MCF 10A (cell line): ENCODE measurements at regions not wholly inside any gene's neighbourhood (a gene's known extent, or its start where the extent isn't known, plus 50 kb on each side); places are given as distances from the start of the nearest gene placed in this dataset.

ENCODE experiments used
- BruUV-seq: library from RNA; stranded (reverse); fragments of 400-500 nt; replicated peaks from 2 replicates; lab custom pipeline; 2021; lab: Mats Ljungman, UMichigan
- CTCF ChIA-PET: fragments of 300-600 bp; sonication (Branson Sonifier 250); formaldehyde crosslinking; extraction: SDS; loops from one replicate; lab custom pipeline; 2021; ENCODE audit warnings: antibody characterized with exemption, inconsistent platforms; lab: Yijun Ruan, JAX
- POLR2A ChIA-PET: fragments of 300-600, 350-650 bp; sonication (Branson Sonifier 250); formaldehyde crosslinking; extraction: SDS; loops from one replicate; lab custom pipeline; 2020; ENCODE audit warnings: antibody characterized with exemption, inconsistent platforms; lab: Yijun Ruan, JAX
- DNase-seq: peaks from one replicate; pipeline ENCODE4 v3.0.0-alpha.2; 2018; ENCODE audit not compliant: unreplicated experiment
- H3K27ac Mint-ChIP-seq: one replicate; pipeline ENCODE4 v1.8.0; 2022; ENCODE audit warnings: mild to moderate bottlenecking, low read depth, mixed read lengths; ENCODE audit not compliant: unreplicated experiment
- H3K27me3 Mint-ChIP-seq: one replicate; pipeline ENCODE4 v1.8.0; 2022; ENCODE audit warnings: mixed read lengths; ENCODE audit not compliant: insufficient read depth, unreplicated experiment
- H3K36me3 Mint-ChIP-seq: one replicate; pipeline ENCODE4 v1.8.0; 2022; ENCODE audit warnings: mild to moderate bottlenecking, moderate library complexity, mixed read lengths; ENCODE audit not compliant: insufficient read depth, unreplicated experiment
- H3K4me1 Mint-ChIP-seq: one replicate; pipeline ENCODE4 v1.8.0; 2022; ENCODE audit warnings: mixed read lengths; ENCODE audit not compliant: insufficient read depth, unreplicated experiment
- H3K4me3 Mint-ChIP-seq: one replicate; pipeline ENCODE4 v1.8.0; 2022; ENCODE audit warnings: mild to moderate bottlenecking, moderate library complexity, mixed read lengths; ENCODE audit not compliant: unreplicated experiment
- H3K9me3 Mint-ChIP-seq: one replicate; pipeline ENCODE4 v1.8.0; 2022; ENCODE audit warnings: mixed read lengths; ENCODE audit not compliant: unreplicated experiment
- intact Hi-C: fragments of 100-400 bp; cut with micrococcal nuclease; formaldehyde crosslinking; loops from 2 replicates; pipeline ENCODE4 v1.14.1; 2022
- TF ChIP-seq, protein P1 (sequence below): fragments of 200-600 bp; IDR thresholded peaks from one replicate; pipeline ENCODE4 v1.8.0; 2022; ENCODE audit warnings: antibody characterized with exemption, mild to moderate bottlenecking; ENCODE audit not compliant: unreplicated experiment

DNA sequence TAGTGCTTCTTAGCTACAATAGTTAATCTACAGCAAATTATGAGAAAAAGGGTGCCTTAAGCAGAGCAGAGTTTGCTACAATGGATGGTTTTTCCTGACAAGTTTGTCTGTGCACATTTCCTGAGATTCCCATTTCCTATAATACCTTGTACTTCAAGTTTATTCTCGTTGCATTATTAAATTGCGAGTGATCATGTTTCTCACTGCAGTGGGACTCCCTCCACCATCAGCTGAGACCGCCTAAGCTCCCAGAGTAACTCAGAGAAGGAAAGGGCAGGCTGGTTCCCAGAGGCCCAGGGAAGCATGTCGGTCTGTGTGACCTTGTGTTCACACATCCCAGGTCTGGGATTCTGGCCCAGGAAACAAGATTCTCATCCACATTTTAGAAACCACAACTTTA is 162.1 kb downstream of the ARL4C start:
- intact Hi-C loops = no loop called here
- ChIA-PET POLR2A (interaction anchor here (0.7 to 2.2 kb wide), 9 partner anchors 9 to 210 kb away, joined by 3 to 17 read pairs (median 4); no protein-coding TSS in a partner anchor), CTCF (interaction anchor here (0.6 kb wide), 1 partner anchor 697 kb away, joined by 4 read pairs; no protein-coding TSS in a partner anchor)
- H3K4me3 Mint-ChIP-seq = no peak overlapping the region
- no TSS peak for BruUV-seq
- no peak for DNase-seq
- TF ChIP-seq, protein P1, sequence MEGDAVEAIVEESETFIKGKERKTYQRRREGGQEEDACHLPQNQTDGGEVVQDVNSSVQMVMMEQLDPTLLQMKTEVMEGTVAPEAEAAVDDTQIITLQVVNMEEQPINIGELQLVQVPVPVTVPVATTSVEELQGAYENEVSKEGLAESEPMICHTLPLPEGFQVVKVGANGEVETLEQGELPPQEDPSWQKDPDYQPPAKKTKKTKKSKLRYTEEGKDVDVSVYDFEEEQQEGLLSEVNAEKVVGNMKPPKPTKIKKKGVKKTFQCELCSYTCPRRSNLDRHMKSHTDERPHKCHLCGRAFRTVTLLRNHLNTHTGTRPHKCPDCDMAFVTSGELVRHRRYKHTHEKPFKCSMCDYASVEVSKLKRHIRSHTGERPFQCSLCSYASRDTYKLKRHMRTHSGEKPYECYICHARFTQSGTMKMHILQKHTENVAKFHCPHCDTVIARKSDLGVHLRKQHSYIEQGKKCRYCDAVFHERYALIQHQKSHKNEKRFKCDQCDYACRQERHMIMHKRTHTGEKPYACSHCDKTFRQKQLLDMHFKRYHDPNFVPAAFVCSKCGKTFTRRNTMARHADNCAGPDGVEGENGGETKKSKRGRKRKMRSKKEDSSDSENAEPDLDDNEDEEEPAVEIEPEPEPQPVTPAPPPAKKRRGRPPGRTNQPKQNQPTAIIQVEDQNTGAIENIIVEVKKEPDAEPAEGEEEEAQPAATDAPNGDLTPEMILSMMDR = no peak
- H3K9me3 Mint-ChIP-seq = no peaks in the 10 kb centered on the region
- H3K27ac Mint-ChIP-seq = peak overlapping the region; percentile 52
- H3K36me3 Mint-ChIP-seq = no peaks in the 10 kb centered on the region
- H3K27me3 Mint-ChIP-seq = peaks cover 17% of the 10 kb centered on the region
- H3K4me1 Mint-ChIP-seq = peaks cover 6% of the 10 kb centered on the region

DNA sequence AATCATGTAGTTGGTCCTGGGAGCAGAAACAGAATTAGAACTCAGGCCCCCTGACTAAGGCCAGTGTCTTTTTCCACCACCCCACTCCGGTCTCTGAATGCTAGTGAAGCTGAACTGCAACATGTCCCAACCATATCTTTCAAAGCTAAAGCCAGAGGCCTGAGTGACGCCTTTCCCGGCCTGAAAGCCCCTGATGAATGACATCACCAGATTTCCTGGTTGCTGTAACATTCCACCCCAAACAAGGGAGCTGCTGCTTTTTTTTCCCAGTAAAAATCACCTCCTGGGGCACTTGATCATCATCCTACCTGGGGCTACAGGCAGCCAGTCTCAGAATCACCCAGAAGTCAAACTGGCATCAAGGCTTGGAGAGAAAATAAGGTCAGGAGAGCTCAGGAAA is 162.7 kb downstream of the ARL4C start:
- ChIA-PET POLR2A (interaction anchor here (0.7 to 0.9 kb wide), 3 partner anchors 14 to 211 kb away, joined by 3 read pairs; no protein-coding TSS in a partner anchor), CTCF (no interaction called here)
- TF ChIP-seq, protein P1 = no peak
- Mint-ChIP-seq H3K27me3 (peaks cover 17% of the 10 kb centered on the region), H3K27ac (peak overlapping the region; percentile 52), H3K4me1 (peaks cover 6% of the 10 kb centered on the region), H3K9me3 (no peaks in the 10 kb centered on the region), H3K36me3 (no peaks in the 10 kb centered on the region), H3K4me3 (no peak overlapping the region)
- no peak for DNase-seq
- intact Hi-C loops = no loop called here
- no TSS peak for BruUV-seq

DNA sequence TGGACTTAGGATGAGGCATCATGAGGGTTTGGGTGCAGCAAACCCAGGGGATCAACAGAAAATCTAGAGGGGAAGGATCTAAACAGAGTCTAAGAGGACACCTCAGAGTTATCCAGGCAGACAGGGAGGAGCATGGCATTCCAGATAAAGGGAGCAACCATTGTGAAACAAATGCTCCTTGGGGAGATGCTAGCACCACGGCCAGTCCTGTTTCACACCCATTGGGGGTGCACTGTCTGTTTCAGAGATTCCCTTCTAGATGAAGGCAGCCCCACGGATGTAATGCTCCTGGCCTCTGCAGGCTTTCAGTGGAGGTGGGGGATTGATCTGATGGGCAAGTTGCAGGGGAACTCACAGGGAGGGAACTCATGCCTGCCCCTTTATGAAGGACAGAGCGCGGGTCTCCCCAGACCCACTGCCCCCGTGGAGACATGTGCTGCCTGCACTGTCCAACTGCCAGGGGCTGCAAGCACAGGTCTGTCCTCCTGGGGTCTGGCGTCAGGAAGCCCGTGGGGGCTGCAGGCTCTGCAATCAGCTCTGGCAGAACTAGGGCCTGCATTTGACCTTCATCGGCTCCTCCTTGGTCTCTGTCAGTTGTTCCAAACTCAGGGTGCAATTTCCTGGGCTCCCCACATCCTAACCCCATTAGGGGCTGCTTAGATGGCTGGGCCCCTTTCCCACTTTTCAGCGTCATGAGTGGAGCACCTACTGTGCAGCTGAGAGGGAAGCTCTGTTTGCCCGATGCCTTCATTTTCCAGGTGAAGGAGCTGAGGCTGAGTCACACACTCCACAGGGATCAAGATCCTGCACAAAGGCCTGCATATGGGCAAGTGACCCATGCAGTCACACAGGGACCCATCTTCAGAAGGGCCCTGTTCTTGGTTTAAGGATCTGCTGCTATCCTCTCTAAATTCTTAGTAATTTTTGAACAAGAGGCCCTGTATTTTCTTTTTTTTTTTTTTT is 163.4 kb downstream of the ARL4C start:
- TF ChIP-seq, protein P1 = no peak
- no peak for DNase-seq
- POLR2A ChIA-PET = interaction anchor here (0.9 kb wide), 1 partner anchor 13 kb away, joined by 3 read pairs; no protein-coding TSS in a partner anchor
- intact Hi-C loops = no loop called here
- Mint-ChIP-seq H3K4me1 (peaks cover 6% of the 10 kb centered on the region), H3K27ac (no peak overlapping the region), H3K27me3 (peaks cover 17% of the 10 kb centered on the region), H3K9me3 (no peaks in the 10 kb centered on the region), H3K4me3 (no peak overlapping the region), H3K36me3 (no peaks in the 10 kb centered on the region)
- BruUV-seq = no TSS peak
- CTCF ChIA-PET = no interaction called here

DNA sequence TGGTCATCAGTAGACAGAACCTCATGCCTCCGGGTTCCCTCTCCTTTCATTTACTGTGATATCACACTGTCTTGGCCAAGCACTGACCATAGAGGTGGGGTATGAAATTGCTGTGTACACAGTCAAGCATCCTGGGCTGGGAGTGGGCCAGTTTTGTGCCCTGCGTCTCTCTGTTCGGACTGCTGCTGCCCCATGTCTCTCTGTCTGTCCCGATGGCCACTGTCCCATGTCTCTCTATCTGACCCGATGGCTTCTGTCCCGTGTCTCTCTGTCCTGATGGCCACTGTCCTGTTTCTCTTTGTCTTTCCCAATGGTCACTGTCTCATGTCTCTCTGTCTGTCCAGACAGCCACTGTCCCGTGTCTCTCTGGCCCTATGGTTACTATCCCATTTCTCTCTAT is 164.9 kb downstream of the ARL4C start:
- H3K27me3 Mint-ChIP-seq = peaks cover 17% of the 10 kb centered on the region
- BruUV-seq = no TSS peak
- intact Hi-C loops = no loop called here
- ChIA-PET POLR2A (no interaction called here), CTCF (interaction anchor here (0.6 kb wide), 1 partner anchor 199 kb away, joined by 3 read pairs; no protein-coding TSS in a partner anchor)
- H3K36me3 Mint-ChIP-seq = no peaks in the 10 kb centered on the region
- no peak overlapping the region for H3K4me3 Mint-ChIP-seq
- peaks cover 6% of the 10 kb centered on the region for H3K4me1 Mint-ChIP-seq
- no peaks in the 10 kb centered on the region for H3K9me3 Mint-ChIP-seq
- TF ChIP-seq, protein P1 = no peak
- DNase-seq = no peak
- no peak overlapping the region for H3K27ac Mint-ChIP-seq
